ENCODE measurements at regions not wholly inside any gene's neighbourhood (a gene's known extent, or its start where the extent isn't known, plus 50 kb on each side); places are given as distances from the start of the nearest gene placed in this dataset.

GRCh38 chr6:130632277-130632676 lies 194.9 kb upstream of the SMLR1 start:
- Histone ChIP-seq H3K27me3 (ENCODE audit: insufficient read depth, poor library complexity, severe bottlenecking) (no peaks in the 10 kb centered on the region), H3K4me3 (replicated peaks; ENCODE audit: insufficient read depth, low read length) (no peak overlapping the region), H3K27ac (replicated peaks) (no peak overlapping the region)
- TF ChIP-seq SPI1 (IDR thresholded peaks at IDR 0.05; ENCODE audit: borderline replicate concordance, low read depth) (no peak), CTCF (IDR thresholded peaks at IDR 0.05; ENCODE audit: insufficient read depth, low read length) (no peak), REST (IDR thresholded peaks at IDR 0.05; ENCODE audit: insufficient replicate concordance, low read depth) (no peak), GABPA (IDR thresholded peaks at IDR 0.05; ENCODE audit: low read depth) (no peak), POLR2AphosphoS5 (IDR thresholded peaks at IDR 0.05; ENCODE audit: low read depth) (no peak)
- no peak for DNase-seq (ENCODE audit: low read depth in 1 of 2, low spot score in 1 of 2)

DNA sequence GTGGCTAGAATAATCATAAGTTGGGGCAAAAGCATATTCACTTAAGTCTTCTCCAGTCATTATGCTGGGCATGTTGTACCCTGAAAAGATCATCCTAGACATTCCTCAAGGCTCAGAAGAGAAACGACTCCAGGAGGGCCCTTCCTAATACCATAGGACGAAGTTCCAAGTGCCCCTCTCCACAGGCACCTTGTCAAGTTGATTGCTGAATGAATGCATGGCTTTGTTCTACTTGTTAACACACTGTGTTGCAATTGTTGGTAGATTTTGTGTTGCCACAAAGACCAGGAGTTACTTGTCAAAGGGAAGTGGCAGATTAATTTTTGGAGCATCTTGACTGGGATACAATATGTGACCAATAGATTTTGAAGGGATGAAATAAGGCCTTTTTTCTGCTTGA lies 194.3 kb upstream of the SMLR1 start:
- Histone ChIP-seq H3K27ac (replicated peaks) (no peak overlapping the region), H3K27me3 (ENCODE audit: insufficient read depth, poor library complexity, severe bottlenecking) (no peaks in the 10 kb centered on the region), H3K4me3 (replicated peaks; ENCODE audit: insufficient read depth, low read length) (no peak overlapping the region)
- TF ChIP-seq GABPA (IDR thresholded peaks at IDR 0.05; ENCODE audit: low read depth): no peak
- no peak for TF ChIP-seq REST (IDR thresholded peaks at IDR 0.05; ENCODE audit: insufficient replicate concordance, low read depth)
- DNase-seq (ENCODE audit: low read depth in 1 of 2, low spot score in 1 of 2): no peak

GRCh38 chr6:130643361-130643760 lies 183.8 kb upstream of the SMLR1 start:
- DNase-seq (ENCODE audit: low read depth in 1 of 2, low spot score in 1 of 2): no peak
- Histone ChIP-seq H3K27ac (replicated peaks) (no peak overlapping the region), H3K27me3 (ENCODE audit: insufficient read depth, poor library complexity, severe bottlenecking) (no peaks in the 10 kb centered on the region), H3K4me3 (replicated peaks; ENCODE audit: insufficient read depth, low read length) (no peak overlapping the region)
- no peak for TF ChIP-seq SPI1 (IDR thresholded peaks at IDR 0.05; ENCODE audit: borderline replicate concordance, low read depth)
- TF ChIP-seq GABPA (IDR thresholded peaks at IDR 0.05; ENCODE audit: low read depth): no peak
- no peak for TF ChIP-seq POLR2AphosphoS5 (IDR thresholded peaks at IDR 0.05; ENCODE audit: low read depth)
- TF ChIP-seq REST (IDR thresholded peaks at IDR 0.05; ENCODE audit: insufficient replicate concordance, low read depth): no peak
- TF ChIP-seq CTCF (IDR thresholded peaks at IDR 0.05; ENCODE audit: insufficient read depth, low read length): no peak

DNA sequence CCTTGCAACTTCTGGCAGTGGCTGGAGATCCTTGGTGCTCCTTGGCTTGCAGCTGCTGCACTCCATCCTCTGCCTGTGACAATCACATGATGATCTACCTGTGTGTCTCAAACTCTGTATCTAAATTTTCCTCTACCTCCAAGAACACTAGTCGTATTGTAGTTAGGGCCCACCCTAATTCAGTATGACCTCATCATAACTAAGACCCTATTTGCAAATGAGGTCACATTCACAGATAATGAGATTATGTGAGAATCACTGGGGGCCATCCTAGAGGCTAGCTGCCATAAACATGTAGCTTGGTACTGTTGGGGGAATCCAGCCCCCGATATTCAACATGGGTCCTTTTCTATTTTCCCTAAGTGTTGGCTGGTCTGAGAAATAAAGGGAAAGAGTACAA lies 183.0 kb upstream of the SMLR1 start:
- no peak for DNase-seq (ENCODE audit: low read depth in 1 of 2, low spot score in 1 of 2)
- Histone ChIP-seq H3K4me3 (replicated peaks; ENCODE audit: insufficient read depth, low read length) (no peak overlapping the region), H3K27ac (replicated peaks) (no peak overlapping the region), H3K27me3 (ENCODE audit: insufficient read depth, poor library complexity, severe bottlenecking) (no peaks in the 10 kb centered on the region)
- TF ChIP-seq POLR2AphosphoS5 (IDR thresholded peaks at IDR 0.05; ENCODE audit: low read depth) (no peak), REST (IDR thresholded peaks at IDR 0.05; ENCODE audit: insufficient replicate concordance, low read depth) (no peak), GABPA (IDR thresholded peaks at IDR 0.05; ENCODE audit: low read depth) (no peak), SPI1 (IDR thresholded peaks at IDR 0.05; ENCODE audit: borderline replicate concordance, low read depth) (no peak), CTCF (IDR thresholded peaks at IDR 0.05; ENCODE audit: insufficient read depth, low read length) (no peak)
